ENCODE measurements at regions not wholly inside any gene's neighbourhood (a gene's known extent, or its start where the extent isn't known, plus 50 kb on each side); places are given as distances from the start of the nearest gene placed in this dataset.

GRCh38 chr6:113148566-113148965 is 708.6 kb upstream of the MARCKS start:
- CTCF ChIA-PET: no interaction called here
- RAD21 ChIA-PET (ENCODE audit: low non-redundant PET in 1 of 2, low total read pairs in 2 of 2, uncharacterized antibody in 2 of 2, unreplicated experiment in 2 of 2): no interaction called here
- POLR2A ChIA-PET: no interaction called here

More at GRCh38 chr6:113148566-113148965, 708.6 kb upstream of the MARCKS start:
- intact Hi-C loops (cut with micrococcal nuclease): no loop called here
- ATAC-seq (no peak), DNase-seq (ENCODE audit: low read depth, low spot score) (no peak)
- no TSS peak for BruUV-seq (replicated peaks)
- no peaks in the 10 kb centered on the region for H3K9me3 ChIP-seq (ENCODE audit: control insufficient read depth in 1 of 2, insufficient read depth in 1 of 2, low read depth in 1 of 2, low read length in 2 of 2)
- no peak overlapping the region for H3K4me3 ChIP-seq (replicated peaks in 1 of 2; ENCODE audit: low read depth in 1 of 2, low read length in 2 of 2)
- H3K36me3 ChIP-seq (ENCODE audit: control insufficient read depth in 1 of 2, insufficient read depth in 2 of 2, low read length in 2 of 2): no peaks in the 10 kb centered on the region
- no peaks in the 10 kb centered on the region for H4K20me1 ChIP-seq (ENCODE audit: insufficient read depth)
- H3K9ac ChIP-seq (ENCODE audit: low read length): no peak overlapping the region
- H3K4me2 ChIP-seq (ENCODE audit: low read length): no peak overlapping the region
- H3K27ac ChIP-seq (ENCODE audit: low read depth, low read length): no peak overlapping the region
- H3K9me2 ChIP-seq (ENCODE audit: insufficient read depth): no peaks in the 10 kb centered on the region
- H3K79me2 ChIP-seq (ENCODE audit: insufficient read depth, low read length): no peaks in the 10 kb centered on the region
- H2AFZ ChIP-seq (ENCODE audit: low read depth, low read length, poor library complexity, severe bottlenecking): no peak overlapping the region
- H3K27me3 ChIP-seq (ENCODE audit: insufficient read depth, low read length): no peaks in the 10 kb centered on the region
- TF ChIP-seq CTCF (IDR thresholded peaks at IDR 0.05 in 2 of 3, conservative IDR thresholded peaks at IDR 0.05 in 1 of 3; ENCODE audit: borderline replicate concordance in 1 of 3, insufficient read depth in 1 of 3, low read depth in 2 of 3, low read length in 2 of 3): no peak
- TF ChIP-seq RAD21 (IDR thresholded peaks at IDR 0.05; ENCODE audit: low read depth): no peak
- no peak for TF ChIP-seq TCF7L2 (IDR thresholded peaks at IDR 0.05; ENCODE audit: borderline replicate concordance, extremely low read depth, insufficient read depth, insufficient read length)
- TF ChIP-seq ZFX (IDR thresholded peaks at IDR 0.05): no peak
- TF ChIP-seq CBX3 (IDR thresholded peaks at IDR 0.05; ENCODE audit: low read depth): no peak
- TF ChIP-seq YY1 (IDR thresholded peaks at IDR 0.05; ENCODE audit: extremely low read depth, insufficient replicate concordance, low read depth, low read length): no peak
- TF ChIP-seq SP1 (IDR thresholded peaks at IDR 0.05; ENCODE audit: low read depth): no peak
- no peak for TF ChIP-seq EZH2phosphoT487 (IDR thresholded peaks at IDR 0.05; ENCODE audit: borderline replicate concordance)
- TF ChIP-seq EZH2 (IDR thresholded peaks at IDR 0.05): no peak
- TF ChIP-seq, protein P1, sequence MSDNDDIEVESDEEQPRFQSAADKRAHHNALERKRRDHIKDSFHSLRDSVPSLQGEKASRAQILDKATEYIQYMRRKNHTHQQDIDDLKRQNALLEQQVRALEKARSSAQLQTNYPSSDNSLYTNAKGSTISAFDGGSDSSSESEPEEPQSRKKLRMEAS (IDR thresholded peaks at IDR 0.05): no peak
- no peak for TF ChIP-seq JUND (IDR thresholded peaks at IDR 0.05)
- no peak for TF ChIP-seq REST (IDR thresholded peaks at IDR 0.05; ENCODE audit: low read depth)
- TF ChIP-seq FOSL1 (IDR thresholded peaks at IDR 0.05; ENCODE audit: low read depth): no peak
- TF ChIP-seq CEBPB (IDR thresholded peaks at IDR 0.05; ENCODE audit: low read depth): no peak
- H3K4me1 ChIP-seq (ENCODE audit: control insufficient read depth in 1 of 2, insufficient read depth in 2 of 2, low read length in 2 of 2): no peaks in the 10 kb centered on the region
